ENCODE measurements at regions not wholly inside any gene's neighbourhood (a gene's known extent, or its start where the extent isn't known, plus 50 kb on each side); places are given as distances from the start of the nearest gene placed in this dataset.

DNA sequence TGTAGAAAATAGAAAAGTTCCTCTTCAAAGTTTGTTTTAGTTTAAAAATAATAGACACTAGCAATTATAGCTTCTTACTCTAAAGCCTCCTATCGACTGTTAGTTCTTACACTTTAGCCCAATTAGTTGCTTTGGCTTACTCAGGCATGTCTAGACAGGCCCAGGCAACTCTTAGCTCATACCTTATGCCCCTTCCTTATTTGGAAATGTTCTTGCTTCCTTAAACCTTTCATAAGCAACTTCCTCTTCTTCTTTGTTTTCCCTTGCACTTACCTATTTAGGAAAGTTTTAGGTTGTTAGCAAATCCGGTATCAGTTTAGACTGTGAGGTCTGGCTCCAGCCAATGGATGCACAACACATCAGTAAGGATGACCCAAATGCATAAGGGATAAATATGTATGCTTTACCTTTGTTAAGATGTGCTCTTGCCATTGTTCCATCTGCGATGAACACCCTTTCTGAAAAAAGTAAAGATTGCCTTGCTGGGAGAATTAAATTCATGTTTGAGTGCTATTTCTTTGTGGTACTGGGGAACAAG is 1277.5 kb upstream of the CNTN5 start:
- H2BK5ac ChIP-seq (ENCODE audit: insufficient read length, low read length) = no peak overlapping the region
- H3K79me2 ChIP-seq (ENCODE audit: insufficient read depth, low read length) = no peaks in the 10 kb centered on the region
- Mint-ChIP-seq H3K27me3 (ENCODE audit: low read depth) (no peaks in the 10 kb centered on the region), H3K36me3 (ENCODE audit: insufficient read depth in 1 of 3, low read depth in 3 of 3) (peaks cover 7 to 31% (median 20%) of the 10 kb centered on the region in 3 experiments), H3K27ac (peak overlapping the region in 1 of 3 experiments; percentile 77; a peak in 2 of 7 replicates), H3K4me3 (no peak overlapping the region), H3K9me3 (peaks cover 16% of the 10 kb centered on the region in 2 experiments; a peak in 4 of 5 replicates), H3K4me1 (no peaks in the 10 kb centered on the region)
- H3K56ac ChIP-seq (ENCODE audit: insufficient read length, low read depth, low read length) = no peak overlapping the region
- H3K79me1 ChIP-seq (ENCODE audit: insufficient read depth, low read depth, low read length, poor library complexity, severe bottlenecking) = no peaks in the 10 kb centered on the region
- TF ChIP-seq, protein P1, sequence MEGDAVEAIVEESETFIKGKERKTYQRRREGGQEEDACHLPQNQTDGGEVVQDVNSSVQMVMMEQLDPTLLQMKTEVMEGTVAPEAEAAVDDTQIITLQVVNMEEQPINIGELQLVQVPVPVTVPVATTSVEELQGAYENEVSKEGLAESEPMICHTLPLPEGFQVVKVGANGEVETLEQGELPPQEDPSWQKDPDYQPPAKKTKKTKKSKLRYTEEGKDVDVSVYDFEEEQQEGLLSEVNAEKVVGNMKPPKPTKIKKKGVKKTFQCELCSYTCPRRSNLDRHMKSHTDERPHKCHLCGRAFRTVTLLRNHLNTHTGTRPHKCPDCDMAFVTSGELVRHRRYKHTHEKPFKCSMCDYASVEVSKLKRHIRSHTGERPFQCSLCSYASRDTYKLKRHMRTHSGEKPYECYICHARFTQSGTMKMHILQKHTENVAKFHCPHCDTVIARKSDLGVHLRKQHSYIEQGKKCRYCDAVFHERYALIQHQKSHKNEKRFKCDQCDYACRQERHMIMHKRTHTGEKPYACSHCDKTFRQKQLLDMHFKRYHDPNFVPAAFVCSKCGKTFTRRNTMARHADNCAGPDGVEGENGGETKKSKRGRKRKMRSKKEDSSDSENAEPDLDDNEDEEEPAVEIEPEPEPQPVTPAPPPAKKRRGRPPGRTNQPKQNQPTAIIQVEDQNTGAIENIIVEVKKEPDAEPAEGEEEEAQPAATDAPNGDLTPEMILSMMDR (conservative IDR thresholded peaks at IDR 0.05) = no peak
- no peaks in the 10 kb centered on the region for H3K23me2 ChIP-seq (ENCODE audit: insufficient read length, low read depth, low read length, poor library complexity, severe bottlenecking)
- no peak overlapping the region for H4K91ac ChIP-seq (ENCODE audit: insufficient read length, low read depth, low read length)
- no peaks in the 10 kb centered on the region for H3K4me1 ChIP-seq (ENCODE audit: insufficient read depth, low read length)
- DNase-seq = no peak
- no peak overlapping the region for H2BK15ac ChIP-seq (ENCODE audit: low read depth, low read length)
- no peak overlapping the region for H3K9ac ChIP-seq (ENCODE audit: extremely low read depth, insufficient read length, low read length)
- H2BK20ac ChIP-seq (ENCODE audit: low read depth, low read length, poor library complexity, severe bottlenecking) = no peak overlapping the region
- no peak overlapping the region for H4K8ac ChIP-seq (replicated peaks; ENCODE audit: insufficient read length, low read depth, low read length)
- no peak overlapping the region for H3K23ac ChIP-seq (ENCODE audit: insufficient read length, low read depth, low read length)
- H3K14ac ChIP-seq (ENCODE audit: insufficient read depth, low read length) = no peak overlapping the region
- no peak overlapping the region for H2AK5ac ChIP-seq (ENCODE audit: insufficient read length, low read length)
- H2AFZ ChIP-seq (ENCODE audit: low read length) = no peak overlapping the region
- no peak overlapping the region for H3K4me2 ChIP-seq (ENCODE audit: insufficient read depth, insufficient read length, low read length)
- WGBS (ENCODE audit: extremely low coverage, insufficient read length, low lambda C conversion rate) = no CpG with 5 or more reads among the region's 3 CpGs
- H3K27ac ChIP-seq (ENCODE audit: insufficient read length, low read depth, low read length) = no peak overlapping the region
- H4K5ac ChIP-seq (ENCODE audit: insufficient read length, low read depth, low read length) = no peak overlapping the region
- H3K4ac ChIP-seq (ENCODE audit: low read depth, low read length) = no peak overlapping the region
- no peaks in the 10 kb centered on the region for H3K27me3 ChIP-seq (ENCODE audit: insufficient read depth, low read length)
- H2BK120ac ChIP-seq (ENCODE audit: low read depth, low read length, poor library complexity, severe bottlenecking) = no peak overlapping the region
- no peak overlapping the region for H2BK12ac ChIP-seq (ENCODE audit: insufficient read length, low read depth, low read length)
- no peak overlapping the region for H3T11ph ChIP-seq (ENCODE audit: low read length)
- H3K9me3 ChIP-seq (ENCODE audit: control insufficient read depth, low read depth, low read length) = no peaks in the 10 kb centered on the region
- no peak overlapping the region for H3K18ac ChIP-seq (ENCODE audit: insufficient read length, low read depth, low read length)
- no peaks in the 10 kb centered on the region for H4K20me1 ChIP-seq (ENCODE audit: control insufficient read depth, insufficient read depth, insufficient read length)
